K562 (cell line): ENCODE measurements at regions not wholly inside any gene's neighbourhood (a gene's known extent, or its start where the extent isn't known, plus 50 kb on each side); places are given as distances from the start of the nearest gene placed in this dataset.

ENCODE experiments used
- RREB1 ChIP-seq: fragments of 250-450 bp; sonication (Bioruptor Pico); IDR thresholded peaks from 2 replicates; pipeline ENCODE4 v1.4.0; 2020
- TF ChIP-seq, protein P1 (sequence below): fragments of 450-650 bp; formaldehyde crosslinking; IDR thresholded peaks from 2 replicates; pipeline ENCODE4 v1.4.0; 2020; ENCODE audit warnings: mild to moderate bottlenecking, mixed read lengths
- TF ChIP-seq, protein P2 (sequence below): fragments of 150-350 bp; conservative IDR thresholded peaks from 2 replicates; pipeline ENCODE4 v1.6.1; 2014; ENCODE audit warnings: low read length

GRCh38 chr3:153960458-153961074 lies 160.6 kb upstream of the ARHGEF26 start (continued):
- no peak for TF ChIP-seq RREB1
- TF ChIP-seq, protein P1, sequence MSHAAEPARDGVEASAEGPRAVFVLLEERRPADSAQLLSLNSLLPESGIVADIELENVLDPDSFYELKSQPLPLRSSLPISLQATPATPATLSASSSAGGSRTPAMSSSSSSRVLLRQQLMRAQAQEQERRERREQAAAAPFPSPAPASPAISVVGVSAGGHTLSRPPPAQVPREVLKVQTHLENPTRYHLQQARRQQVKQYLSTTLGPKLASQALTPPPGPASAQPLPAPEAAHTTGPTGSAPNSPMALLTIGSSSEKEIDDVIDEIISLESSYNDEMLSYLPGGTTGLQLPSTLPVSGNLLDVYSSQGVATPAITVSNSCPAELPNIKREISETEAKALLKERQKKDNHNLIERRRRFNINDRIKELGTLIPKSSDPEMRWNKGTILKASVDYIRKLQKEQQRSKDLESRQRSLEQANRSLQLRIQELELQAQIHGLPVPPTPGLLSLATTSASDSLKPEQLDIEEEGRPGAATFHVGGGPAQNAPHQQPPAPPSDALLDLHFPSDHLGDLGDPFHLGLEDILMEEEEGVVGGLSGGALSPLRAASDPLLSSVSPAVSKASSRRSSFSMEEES (CRISPR knock-in tag), result no peak
- TF ChIP-seq, protein P2, sequence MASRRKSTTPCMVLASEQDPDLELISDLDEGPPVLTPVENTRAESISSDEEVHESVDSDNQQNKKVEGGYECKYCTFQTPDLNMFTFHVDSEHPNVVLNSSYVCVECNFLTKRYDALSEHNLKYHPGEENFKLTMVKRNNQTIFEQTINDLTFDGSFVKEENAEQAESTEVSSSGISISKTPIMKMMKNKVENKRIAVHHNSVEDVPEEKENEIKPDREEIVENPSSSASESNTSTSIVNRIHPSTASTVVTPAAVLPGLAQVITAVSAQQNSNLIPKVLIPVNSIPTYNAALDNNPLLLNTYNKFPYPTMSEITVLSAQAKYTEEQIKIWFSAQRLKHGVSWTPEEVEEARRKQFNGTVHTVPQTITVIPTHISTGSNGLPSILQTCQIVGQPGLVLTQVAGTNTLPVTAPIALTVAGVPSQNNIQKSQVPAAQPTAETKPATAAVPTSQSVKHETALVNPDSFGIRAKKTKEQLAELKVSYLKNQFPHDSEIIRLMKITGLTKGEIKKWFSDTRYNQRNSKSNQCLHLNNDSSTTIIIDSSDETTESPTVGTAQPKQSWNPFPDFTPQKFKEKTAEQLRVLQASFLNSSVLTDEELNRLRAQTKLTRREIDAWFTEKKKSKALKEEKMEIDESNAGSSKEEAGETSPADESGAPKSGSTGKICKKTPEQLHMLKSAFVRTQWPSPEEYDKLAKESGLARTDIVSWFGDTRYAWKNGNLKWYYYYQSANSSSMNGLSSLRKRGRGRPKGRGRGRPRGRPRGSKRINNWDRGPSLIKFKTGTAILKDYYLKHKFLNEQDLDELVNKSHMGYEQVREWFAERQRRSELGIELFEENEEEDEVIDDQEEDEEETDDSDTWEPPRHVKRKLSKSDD, result no peak
- TF ChIP-seq, all 486 proteins: peak for 0
